ENCODE measurements at regions not wholly inside any gene's neighbourhood (a gene's known extent, or its start where the extent isn't known, plus 50 kb on each side); places are given as distances from the start of the nearest gene placed in this dataset.

DNA sequence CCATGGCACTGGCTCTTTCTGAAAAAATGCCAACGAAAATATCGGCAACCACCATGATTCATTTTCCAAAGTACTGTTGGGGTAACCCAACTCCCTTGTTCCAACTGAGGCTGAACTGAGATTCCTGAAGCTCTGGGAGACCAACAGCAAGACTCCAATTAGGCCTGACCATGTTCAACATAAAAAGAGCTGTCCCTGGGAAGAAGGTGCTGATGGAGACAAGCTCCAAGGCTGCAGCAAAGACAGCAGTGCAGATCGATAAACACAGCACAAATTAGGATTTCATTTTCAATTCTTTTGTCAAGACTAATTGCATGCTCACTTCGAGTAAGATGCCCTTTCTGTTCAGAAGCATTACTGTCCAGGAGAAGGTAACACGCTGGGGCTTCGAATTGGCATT, 968.0 kb downstream of the UQCRFS1 start:
- TF ChIP-seq POLR2A (IDR thresholded peaks at IDR 0.05; ENCODE audit: low read depth, low read length) (no peak), POLR2AphosphoS5 (IDR thresholded peaks at IDR 0.05; ENCODE audit: low read depth, low read length) (no peak), TAF1 (IDR thresholded peaks at IDR 0.05; ENCODE audit: low read depth, low read length) (no peak), SPI1 (IDR thresholded peaks at IDR 0.05; ENCODE audit: low read depth, low read length) (no peak), POU2F2 (IDR thresholded peaks at IDR 0.05; ENCODE audit: low read depth, low read length) (no peak), PAX5 (IDR thresholded peaks at IDR 0.05; ENCODE audit: insufficient read depth, low read length, severe bottlenecking) (no peak)

Measured in GM12891 (cell line).